Glutamatergic neuron (in vitro differentiated cells): ENCODE measurements at regions not wholly inside any gene's neighbourhood (a gene's known extent, or its start where the extent isn't known, plus 50 kb on each side); places are given as distances from the start of the nearest gene placed in this dataset.
"Not testable (repeated sequence)": the region's sequence is repeated elsewhere in the genome, so short reads cannot be mapped to it uniquely, and the experiment has no call there.

ENCODE experiments used
- DNase-seq: peaks from one replicate; pipeline ENCODE4 v3.0.0; 2022
- H3K27ac Mint-ChIP-seq: one replicate; pipeline ENCODE4 v1.8.0; 2020; ENCODE audit warnings: mild to moderate bottlenecking, mixed read lengths, inconsistent platforms; ENCODE audit not compliant: unreplicated experiment
- H3K27me3 Mint-ChIP-seq: one replicate; pipeline ENCODE4 v1.8.0; 2020; ENCODE audit warnings: mild to moderate bottlenecking, moderate library complexity, mixed read lengths, inconsistent platforms; ENCODE audit not compliant: unreplicated experiment
- H3K36me3 Mint-ChIP-seq: one replicate; pipeline ENCODE4 v1.8.0; 2020; ENCODE audit warnings: mild to moderate bottlenecking, mixed read lengths, inconsistent platforms; ENCODE audit not compliant: unreplicated experiment
- H3K4me1 Mint-ChIP-seq: one replicate; pipeline ENCODE4 v1.8.0; 2020; ENCODE audit warnings: mild to moderate bottlenecking, low read depth, mixed read lengths, inconsistent platforms; ENCODE audit not compliant: unreplicated experiment
- H3K4me3 Mint-ChIP-seq: one replicate; pipeline ENCODE4 v1.8.0; 2020; ENCODE audit warnings: mild to moderate bottlenecking, mixed read lengths, inconsistent platforms; ENCODE audit not compliant: unreplicated experiment
- H3K9me3 Mint-ChIP-seq: one replicate; pipeline ENCODE4 v1.8.0; 2020; ENCODE audit warnings: mild to moderate bottlenecking, moderate library complexity, mixed read lengths, inconsistent platforms; ENCODE audit not compliant: unreplicated experiment
- CTCF ChIP-seq: fragments of 200-600 bp; sonication (generic); IDR thresholded peaks from one replicate; pipeline ENCODE4 v1.5.0; 2021; ENCODE audit not compliant: partially characterized antibody, unreplicated experiment

GRCh38 chr1:232711996-232712395 lies 82.1 kb upstream of the SIPA1L2 start:
- no peaks in the 10 kb centered on the region for H3K27me3 Mint-ChIP-seq
- H3K27ac Mint-ChIP-seq: no peak overlapping the region
- peaks cover 2% of the 10 kb centered on the region for H3K9me3 Mint-ChIP-seq
- DNase-seq: no peak
- H3K4me1 Mint-ChIP-seq: no peaks in the 10 kb centered on the region
- no peak overlapping the region for H3K4me3 Mint-ChIP-seq
- H3K36me3 Mint-ChIP-seq: peaks cover 3% of the 10 kb centered on the region
- no peak for TF ChIP-seq CTCF

GRCh38 chr1:232713785-232714184 lies 83.9 kb upstream of the SIPA1L2 start:
- Mint-ChIP-seq H3K36me3 (peaks cover 8% of the 10 kb centered on the region), H3K4me1 (no peaks in the 10 kb centered on the region), H3K27ac (no peak overlapping the region), H3K9me3 (peaks cover 2% of the 10 kb centered on the region), H3K27me3 (no peaks in the 10 kb centered on the region), H3K4me3 (no peak overlapping the region)
- DNase-seq: no peak
- TF ChIP-seq CTCF: no peak

GRCh38 chr1:232715154-232715553 lies 85.2 kb upstream of the SIPA1L2 start:
- Mint-ChIP-seq H3K27ac (no peak overlapping the region), H3K4me3 (no peak overlapping the region), H3K36me3 (peaks cover 11% of the 10 kb centered on the region), H3K27me3 (peaks cover 2% of the 10 kb centered on the region), H3K9me3 (peaks cover 2% of the 10 kb centered on the region), H3K4me1 (no peaks in the 10 kb centered on the region)
- DNase-seq: no peak
- no peak for TF ChIP-seq CTCF

DNA sequence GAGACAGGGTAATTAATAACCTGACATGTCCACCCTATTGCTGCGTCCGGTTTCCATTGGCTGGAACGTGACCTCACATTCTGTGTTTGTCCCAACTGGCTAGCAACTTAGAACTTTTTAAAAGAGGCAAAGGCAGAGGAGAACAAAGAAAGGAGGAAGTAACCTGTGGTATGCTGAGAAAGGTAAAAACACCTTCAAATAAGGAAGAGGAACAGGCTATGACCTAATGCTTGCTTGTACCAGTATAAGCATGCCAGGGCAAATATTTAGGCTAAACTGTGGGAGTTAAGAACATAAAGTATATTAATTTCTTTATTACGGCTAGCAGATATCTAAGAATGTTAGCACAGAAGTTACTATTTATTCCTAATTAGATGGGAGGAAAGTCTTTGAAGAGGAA lies 87.3 kb upstream of the MAP10 start:
- not testable (repeated sequence) for H3K4me3 Mint-ChIP-seq, DNase-seq, H3K27me3 Mint-ChIP-seq, H3K9me3 Mint-ChIP-seq, H3K27ac Mint-ChIP-seq, H3K4me1 Mint-ChIP-seq
- H3K36me3 Mint-ChIP-seq: peaks cover 13% of the 10 kb centered on the region

- no peak for DNase-seq
- Mint-ChIP-seq H3K36me3 (peaks cover 13% of the 10 kb centered on the region), H3K27ac (no peak overlapping the region), H3K4me1 (no peaks in the 10 kb centered on the region), H3K27me3 (peaks cover 2% of the 10 kb centered on the region), H3K9me3 (peaks cover 2% of the 10 kb centered on the region), H3K4me3 (no peak overlapping the region)
- no peak for TF ChIP-seq CTCF
These were observed 86.0 kb upstream of the MAP10 start for GRCh38 chr1:232718928-232719927.
